ENCODE measurements at regions not wholly inside any gene's neighbourhood (a gene's known extent, or its start where the extent isn't known, plus 50 kb on each side); places are given as distances from the start of the nearest gene placed in this dataset.

- H3K4me3 ChIP-seq (ENCODE audit: low read depth, low read length): no peak overlapping the region
- no peak for DNase-seq (ENCODE audit: low read depth)
Measured at GRCh38 chr15:46647046-46647445, 1012.2 kb downstream of the SQOR start.

- no peak for DNase-seq (ENCODE audit: low read depth)
- H3K4me3 ChIP-seq (ENCODE audit: low read depth, low read length): no peak overlapping the region
Measured at GRCh38 chr15:46652266-46652665, 1017.4 kb downstream of the SQOR start.

- no peak overlapping the region for H3K4me3 ChIP-seq (ENCODE audit: low read depth, low read length)
- no peak for DNase-seq (ENCODE audit: low read depth)
Measured at GRCh38 chr15:46654993-46655392, 1020.2 kb downstream of the SQOR start.

GRCh38 chr15:46660096-46660842 lies 1025.4 kb downstream of the SQOR start:
- no peak for DNase-seq (ENCODE audit: low read depth)
- no peak overlapping the region for H3K4me3 ChIP-seq (ENCODE audit: low read depth, low read length)

GRCh38 chr15:46670258-46670657 lies 1035.4 kb downstream of the SQOR start:
- DNase-seq (ENCODE audit: low read depth): no peak

GRCh38 chr15:46671336-46671735 lies 1036.5 kb downstream of the SQOR start:
- no peak for DNase-seq (ENCODE audit: low read depth)
- no peak overlapping the region for H3K4me3 ChIP-seq (ENCODE audit: low read depth, low read length)

More at GRCh38 chr15:46670258-46670657, 1035.4 kb downstream of the SQOR start:
- H3K4me3 ChIP-seq (ENCODE audit: low read depth, low read length): no peak overlapping the region

- no peak overlapping the region for H3K4me3 ChIP-seq (ENCODE audit: low read depth, low read length)
- no peak for DNase-seq (ENCODE audit: low read depth)
Measured at GRCh38 chr15:46672041-46672440, 1037.2 kb downstream of the SQOR start.

- DNase-seq (ENCODE audit: low read depth): no peak
- H3K4me3 ChIP-seq (ENCODE audit: low read depth, low read length): no peak overlapping the region
Measured at GRCh38 chr15:46676233-46677206, 1040.8 kb upstream of the SEMA6D start.

GRCh38 chr15:46677491-46677890 lies 1039.8 kb upstream of the SEMA6D start:
- no peak for DNase-seq (ENCODE audit: low read depth)
- no peak overlapping the region for H3K4me3 ChIP-seq (ENCODE audit: low read depth, low read length)

- no peak overlapping the region for H3K4me3 ChIP-seq (ENCODE audit: low read depth, low read length)
Measured at GRCh38 chr15:46681901-46682300, 1035.4 kb upstream of the SEMA6D start.

GRCh38 chr15:46682969-46683791 lies 1034.1 kb upstream of the SEMA6D start:
- no peak for DNase-seq (ENCODE audit: low read depth)
- no peak overlapping the region for H3K4me3 ChIP-seq (ENCODE audit: low read depth, low read length)

More at GRCh38 chr15:46681901-46682300, 1035.4 kb upstream of the SEMA6D start:
- no peak for DNase-seq (ENCODE audit: low read depth)

GRCh38 chr15:46685096-46685495 lies 1032.2 kb upstream of the SEMA6D start:
- no peak for DNase-seq (ENCODE audit: low read depth)

GRCh38 chr15:46685681-46686080 lies 1031.6 kb upstream of the SEMA6D start:
- DNase-seq (ENCODE audit: low read depth): no peak

More at GRCh38 chr15:46685096-46685495, 1032.2 kb upstream of the SEMA6D start:
- no peak overlapping the region for H3K4me3 ChIP-seq (ENCODE audit: low read depth, low read length)

GRCh38 chr15:46696281-46696680 lies 1021.0 kb upstream of the SEMA6D start:
- no peak overlapping the region for H3K4me3 ChIP-seq (ENCODE audit: low read depth, low read length)
- no peak for DNase-seq (ENCODE audit: low read depth)

More at GRCh38 chr15:46685681-46686080, 1031.6 kb upstream of the SEMA6D start:
- no peak overlapping the region for H3K4me3 ChIP-seq (ENCODE audit: low read depth, low read length)

- no peak for DNase-seq (ENCODE audit: low read depth)
- H3K4me3 ChIP-seq (ENCODE audit: low read depth, low read length): no peak overlapping the region
Measured at GRCh38 chr15:46701346-46701745, 1016.0 kb upstream of the SEMA6D start.

- H3K4me3 ChIP-seq (ENCODE audit: low read depth, low read length): no peak overlapping the region
- no peak for DNase-seq (ENCODE audit: low read depth)
Measured at GRCh38 chr15:46701896-46702295, 1015.4 kb upstream of the SEMA6D start.

- no peak overlapping the region for H3K4me3 ChIP-seq (ENCODE audit: low read depth, low read length)
- DNase-seq (ENCODE audit: low read depth): no peak
Measured at GRCh38 chr15:46703020-46703861, 1014.1 kb upstream of the SEMA6D start.

- H3K4me3 ChIP-seq (ENCODE audit: low read depth, low read length): no peak overlapping the region
- DNase-seq (ENCODE audit: low read depth): no peak
Measured at GRCh38 chr15:46703871-46704637, 1013.3 kb upstream of the SEMA6D start.

All from skeletal muscle cell (primary cell).